Parathyroid adenoma (tissue), 2 donors: ENCODE measurements at regions not wholly inside any gene's neighbourhood (a gene's known extent, or its start where the extent isn't known, plus 50 kb on each side); places are given as distances from the start of the nearest gene placed in this dataset.

Experiments used
- H2AFZ ChIP-seq: fragments of 300-600 bp; sonication (generic); one replicate; pipeline ENCODE4 v1.7.0; 2017; ENCODE audit warnings: antibody characterized with exemption, mild to moderate bottlenecking
- H3K27ac ChIP-seq: fragments of 300-600 bp; sonication (generic); one replicate; pipeline ENCODE4 v1.7.0; 2017
- H3K27me3 ChIP-seq: fragments of 300-600 bp; sonication (generic); one replicate; pipeline ENCODE4 v1.7.0; 2017; ENCODE audit warnings: low read length; ENCODE audit not compliant: control insufficient read depth, insufficient read depth
- H3K36me3 ChIP-seq: fragments of 300-600 bp; sonication (generic); one replicate; pipeline ENCODE4 v1.7.0; 2017; ENCODE audit warnings: low read length; ENCODE audit not compliant: control insufficient read depth, insufficient read depth
- H3K4me1 ChIP-seq: fragments of 300-600 bp; sonication (generic); one replicate; pipeline ENCODE4 v1.7.0; 2017; ENCODE audit warnings: control low read depth
- H3K4me2 ChIP-seq: fragments of 300-600 bp; sonication (generic); one replicate; pipeline ENCODE4 v1.7.0; 2017; ENCODE audit warnings: low read length
- H3K4me3 ChIP-seq: fragments of 300-600 bp; sonication (generic); one replicate; pipeline ENCODE4 v1.7.0; 2017; ENCODE audit warnings: low read depth, low read length
- H3K79me2 ChIP-seq: fragments of 300-600 bp; sonication (generic); one replicate; pipeline ENCODE4 v1.7.0; 2017; ENCODE audit warnings: control low read depth
- H3K9ac ChIP-seq: fragments of 300-600 bp; sonication (generic); one replicate; pipeline ENCODE4 v1.7.0; 2017; ENCODE audit warnings: mild to moderate bottlenecking
- H3K9me3 ChIP-seq: fragments of 300-600 bp; sonication (generic); one replicate; pipeline ENCODE4 v1.7.0; 2017; ENCODE audit warnings: low read length; ENCODE audit not compliant: control insufficient read depth
- TF ChIP-seq, protein P1 (sequence below): fragments of 300-600 bp; sonication (generic); IDR thresholded peaks from one replicate; pipeline ENCODE4 v1.7.0; 2017; ENCODE audit warnings: antibody characterized with exemption, mild to moderate bottlenecking
- donor health status: primary hyperparathyroidism.

DNA sequence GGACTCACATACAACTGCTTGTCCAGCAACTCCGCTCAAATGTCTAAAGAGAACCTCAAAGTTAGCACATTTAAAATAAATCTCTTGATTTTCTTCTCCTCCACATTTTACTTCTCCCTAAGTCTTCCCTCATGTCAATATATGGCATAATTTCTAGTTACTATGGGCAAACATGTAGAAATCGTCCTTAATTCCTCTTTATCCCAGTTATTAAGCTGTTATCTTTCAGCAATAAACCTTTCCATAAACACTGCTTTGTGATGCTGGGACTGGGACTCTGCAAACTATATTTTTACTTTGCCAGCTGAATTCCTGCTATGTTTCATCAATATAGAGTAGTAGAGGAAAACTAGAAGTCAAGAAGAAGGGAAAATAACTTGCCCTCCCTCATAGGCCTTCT is 99.7 kb downstream of the KCNRG start:
- Histone ChIP-seq H2AFZ (no peak overlapping the region), H3K27me3 (no peaks in the 10 kb centered on the region), H3K27ac (no peak overlapping the region), H3K79me2 (peaks cover 8% of the 10 kb centered on the region), H3K9me3 (no peaks in the 10 kb centered on the region), H3K4me3 (no peak overlapping the region), H3K36me3 (no peaks in the 10 kb centered on the region), H3K4me1 (no peaks in the 10 kb centered on the region), H3K9ac (no peak overlapping the region), H3K4me2 (no peak overlapping the region)
- TF ChIP-seq, protein P1, sequence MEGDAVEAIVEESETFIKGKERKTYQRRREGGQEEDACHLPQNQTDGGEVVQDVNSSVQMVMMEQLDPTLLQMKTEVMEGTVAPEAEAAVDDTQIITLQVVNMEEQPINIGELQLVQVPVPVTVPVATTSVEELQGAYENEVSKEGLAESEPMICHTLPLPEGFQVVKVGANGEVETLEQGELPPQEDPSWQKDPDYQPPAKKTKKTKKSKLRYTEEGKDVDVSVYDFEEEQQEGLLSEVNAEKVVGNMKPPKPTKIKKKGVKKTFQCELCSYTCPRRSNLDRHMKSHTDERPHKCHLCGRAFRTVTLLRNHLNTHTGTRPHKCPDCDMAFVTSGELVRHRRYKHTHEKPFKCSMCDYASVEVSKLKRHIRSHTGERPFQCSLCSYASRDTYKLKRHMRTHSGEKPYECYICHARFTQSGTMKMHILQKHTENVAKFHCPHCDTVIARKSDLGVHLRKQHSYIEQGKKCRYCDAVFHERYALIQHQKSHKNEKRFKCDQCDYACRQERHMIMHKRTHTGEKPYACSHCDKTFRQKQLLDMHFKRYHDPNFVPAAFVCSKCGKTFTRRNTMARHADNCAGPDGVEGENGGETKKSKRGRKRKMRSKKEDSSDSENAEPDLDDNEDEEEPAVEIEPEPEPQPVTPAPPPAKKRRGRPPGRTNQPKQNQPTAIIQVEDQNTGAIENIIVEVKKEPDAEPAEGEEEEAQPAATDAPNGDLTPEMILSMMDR: no peak

DNA sequence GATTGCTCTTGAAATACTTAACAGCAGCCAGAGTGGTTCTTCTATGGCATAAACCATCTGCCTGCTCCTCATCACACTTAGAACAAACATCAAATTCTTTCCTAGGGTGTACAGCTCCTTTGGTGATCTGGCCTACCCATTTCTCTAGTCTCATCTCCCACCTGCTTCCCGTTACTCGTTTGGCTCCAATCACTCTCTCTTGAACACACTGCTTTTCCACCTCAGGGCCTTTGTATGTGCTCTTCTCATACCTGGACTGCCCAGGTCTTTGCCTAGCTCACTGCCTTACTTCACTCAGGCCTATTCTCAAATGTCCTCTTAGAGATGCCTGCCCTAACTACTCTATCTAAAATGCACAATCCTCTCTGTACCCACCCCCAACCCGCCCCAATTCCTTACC is 100.5 kb downstream of the KCNRG start:
- H3K9ac ChIP-seq: no peak overlapping the region
- no peaks in the 10 kb centered on the region for H3K36me3 ChIP-seq
- peaks cover 10% of the 10 kb centered on the region for H3K79me2 ChIP-seq
- H3K27me3 ChIP-seq: no peaks in the 10 kb centered on the region
- no peak overlapping the region for H3K4me3 ChIP-seq
- TF ChIP-seq, protein P1: no peak
- H3K9me3 ChIP-seq: no peaks in the 10 kb centered on the region
- H3K4me1 ChIP-seq: no peaks in the 10 kb centered on the region
- no peak overlapping the region for H2AFZ ChIP-seq
- no peak overlapping the region for H3K27ac ChIP-seq
- H3K4me2 ChIP-seq: no peak overlapping the region

DNA sequence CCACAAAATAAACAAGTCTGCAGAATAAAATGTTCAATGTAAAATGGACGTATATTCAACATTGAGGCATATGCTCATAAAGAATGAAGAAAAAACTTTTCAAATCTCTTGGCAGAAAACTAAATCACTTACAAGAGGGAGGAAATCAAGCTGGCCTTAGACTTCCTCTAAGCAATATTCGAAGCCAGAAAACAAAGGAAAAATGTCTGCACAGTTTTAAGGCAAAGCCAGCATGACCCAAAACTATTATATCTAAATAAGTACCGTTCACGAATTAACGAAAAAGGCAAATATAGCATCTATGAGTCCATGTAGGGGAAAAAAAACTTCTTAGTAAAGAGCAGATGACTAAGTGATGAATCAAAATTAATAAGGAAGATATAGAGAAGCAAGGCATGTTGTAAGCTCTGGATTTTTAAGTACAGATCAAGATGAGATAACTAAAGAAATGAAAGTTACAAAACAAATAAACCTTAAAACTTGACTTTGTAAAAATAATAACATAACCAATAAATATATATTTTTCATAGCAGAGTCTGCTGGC is 101.3 kb downstream of the KCNRG start:
- TF ChIP-seq, protein P1: no peak
- H3K36me3 ChIP-seq: no peaks in the 10 kb centered on the region
- H3K9me3 ChIP-seq: no peaks in the 10 kb centered on the region
- no peaks in the 10 kb centered on the region for H3K27me3 ChIP-seq
- no peak overlapping the region for H3K9ac ChIP-seq
- H3K4me3 ChIP-seq: no peak overlapping the region
- H3K79me2 ChIP-seq: peaks cover 10% of the 10 kb centered on the region
- H3K4me2 ChIP-seq: no peak overlapping the region
- H3K4me1 ChIP-seq: no peaks in the 10 kb centered on the region
- H2AFZ ChIP-seq: no peak overlapping the region
- H3K27ac ChIP-seq: no peak overlapping the region

DNA sequence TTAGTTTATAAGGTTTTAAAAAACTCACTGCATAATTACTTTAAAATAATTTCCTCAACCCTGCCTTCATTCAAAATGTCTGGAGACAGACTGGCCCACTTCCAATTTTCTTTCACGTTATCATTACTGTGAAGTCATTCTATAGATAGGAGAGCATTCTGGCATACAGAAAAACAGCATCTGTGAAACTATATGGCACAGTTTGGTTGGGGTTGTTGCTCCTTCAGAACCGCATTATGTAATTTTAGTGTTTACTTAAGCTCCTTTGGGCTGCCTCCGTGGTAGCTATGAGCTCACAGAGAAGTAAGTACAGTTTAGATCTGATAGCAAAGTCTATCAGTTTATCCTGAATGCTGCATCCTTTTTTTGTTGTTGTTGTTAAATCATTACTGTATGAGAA is 104.3 kb downstream of the KCNRG start:
- H3K79me2 ChIP-seq: peaks cover 8% of the 10 kb centered on the region
- peaks cover 3% of the 10 kb centered on the region for H3K4me1 ChIP-seq
- no peak overlapping the region for H3K27ac ChIP-seq
- TF ChIP-seq, protein P1: no peak
- H3K9ac ChIP-seq: no peak overlapping the region
- H3K9me3 ChIP-seq: no peaks in the 10 kb centered on the region
- no peaks in the 10 kb centered on the region for H3K36me3 ChIP-seq
- H3K4me3 ChIP-seq: no peak overlapping the region
- no peak overlapping the region for H2AFZ ChIP-seq
- no peaks in the 10 kb centered on the region for H3K27me3 ChIP-seq
- H3K4me2 ChIP-seq: no peak overlapping the region

DNA sequence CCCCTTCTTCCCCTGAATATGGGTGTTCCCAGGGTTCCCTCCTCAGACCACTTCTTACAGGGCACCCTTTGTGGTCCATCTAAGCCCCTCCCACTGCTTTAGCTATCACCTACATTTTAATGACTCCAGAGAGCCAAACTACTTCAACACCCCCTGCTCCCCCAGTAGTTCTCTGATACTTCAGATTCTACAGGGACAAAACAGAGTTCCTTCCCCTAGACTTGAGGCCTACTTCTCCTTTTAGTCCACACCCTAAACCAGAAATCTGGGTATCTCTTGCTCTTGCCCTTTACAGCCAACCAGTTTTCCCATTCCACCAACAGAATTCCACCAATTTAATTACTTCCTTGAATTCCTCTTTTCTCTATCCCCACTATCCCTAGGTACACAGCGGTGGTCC is 107.2 kb downstream of the KCNRG start:
- no peak overlapping the region for H3K4me3 ChIP-seq
- peaks cover 5% of the 10 kb centered on the region for H3K79me2 ChIP-seq
- H3K9ac ChIP-seq: no peak overlapping the region
- H3K9me3 ChIP-seq: no peaks in the 10 kb centered on the region
- TF ChIP-seq, protein P1: no peak
- H3K4me2 ChIP-seq: no peak overlapping the region
- H3K27me3 ChIP-seq: no peaks in the 10 kb centered on the region
- no peaks in the 10 kb centered on the region for H3K36me3 ChIP-seq
- H2AFZ ChIP-seq: no peak overlapping the region
- peaks cover 3% of the 10 kb centered on the region for H3K4me1 ChIP-seq
- H3K27ac ChIP-seq: no peak overlapping the region
